ENCODE measurements at regions not wholly inside any gene's neighbourhood (a gene's known extent, or its start where the extent isn't known, plus 50 kb on each side); places are given as distances from the start of the nearest gene placed in this dataset.

- intact Hi-C loops (cut with micrococcal nuclease; ENCODE audit: unreplicated experiment): no loop called here
- Histone ChIP-seq H3K4me1 (no peaks in the 10 kb centered on the region), H3K9me3 (no peaks in the 10 kb centered on the region), H3K36me3 (ENCODE audit: control insufficient read depth, insufficient read depth, low read length) (no peaks in the 10 kb centered on the region), H3K27me3 (replicated peaks; ENCODE audit: control insufficient read depth, insufficient read depth, low read length) (no peaks in the 10 kb centered on the region), H3K4me3 (ENCODE audit: low read depth, low read length) (no peak overlapping the region)
- Mint-ChIP-seq H3K9me3 (ENCODE audit: unreplicated experiment) (peaks cover 8% of the 10 kb centered on the region), H3K4me1 (ENCODE audit: low read depth, unreplicated experiment) (no peaks in the 10 kb centered on the region), H3K36me3 (ENCODE audit: insufficient read depth, unreplicated experiment) (no peaks in the 10 kb centered on the region), H3K27ac (ENCODE audit: unreplicated experiment) (no peak overlapping the region), H3K27me3 (ENCODE audit: insufficient read depth, unreplicated experiment) (peaks cover 27% of the 10 kb centered on the region), H3K4me3 (ENCODE audit: unreplicated experiment) (no peak overlapping the region)
- POLR2A ChIA-PET: no interaction called here
- no peak for TF ChIP-seq CTCF (IDR thresholded peaks at IDR 0.05; ENCODE audit: insufficient read depth in 1 of 2, low read depth in 1 of 2, low read length in 1 of 2, severe bottlenecking in 1 of 2, unreplicated experiment in 1 of 2)
- no TSS peak for BruUV-seq (replicated peaks)
- no peak for DNase-seq
- CTCF ChIA-PET: no interaction called here
These were observed 457.2 kb downstream of the AJAP1 start for GRCh38 chr1:5111581-5111980.

- peaks cover 22% of the 10 kb centered on the region for H3K27me3 Mint-ChIP-seq (ENCODE audit: insufficient read depth, unreplicated experiment)
- ChIA-PET CTCF (no interaction called here), POLR2A (no interaction called here)
- H3K36me3 ChIP-seq (ENCODE audit: control insufficient read depth, insufficient read depth, low read length): no peaks in the 10 kb centered on the region
- intact Hi-C loops (cut with micrococcal nuclease; ENCODE audit: unreplicated experiment): no loop called here
- no peaks in the 10 kb centered on the region for H3K4me1 ChIP-seq
- H3K9me3 Mint-ChIP-seq (ENCODE audit: unreplicated experiment): peaks cover 8% of the 10 kb centered on the region
- no peaks in the 10 kb centered on the region for H3K9me3 ChIP-seq
- no peaks in the 10 kb centered on the region for H3K4me1 Mint-ChIP-seq (ENCODE audit: low read depth, unreplicated experiment)
- BruUV-seq (replicated peaks): no TSS peak
- no peak overlapping the region for H3K4me3 ChIP-seq (ENCODE audit: low read depth, low read length)
- TF ChIP-seq CTCF (IDR thresholded peaks at IDR 0.05; ENCODE audit: insufficient read depth in 1 of 2, low read depth in 1 of 2, low read length in 1 of 2, severe bottlenecking in 1 of 2, unreplicated experiment in 1 of 2): no peak
- no peak for DNase-seq
- no peak overlapping the region for H3K27ac Mint-ChIP-seq (ENCODE audit: unreplicated experiment)
- H3K27me3 ChIP-seq (replicated peaks; ENCODE audit: control insufficient read depth, insufficient read depth, low read length): no peaks in the 10 kb centered on the region
- no peak overlapping the region for H3K4me3 Mint-ChIP-seq (ENCODE audit: unreplicated experiment)
- no peaks in the 10 kb centered on the region for H3K36me3 Mint-ChIP-seq (ENCODE audit: insufficient read depth, unreplicated experiment)
These were observed 456.1 kb downstream of the AJAP1 start for GRCh38 chr1:5110508-5110907.

- H3K4me3 ChIP-seq (ENCODE audit: low read depth, low read length): no peak overlapping the region
- H3K4me3 Mint-ChIP-seq (ENCODE audit: unreplicated experiment): no peak overlapping the region
- H3K36me3 Mint-ChIP-seq (ENCODE audit: insufficient read depth, unreplicated experiment): no peaks in the 10 kb centered on the region
- intact Hi-C loops (cut with micrococcal nuclease; ENCODE audit: unreplicated experiment): no loop called here
- H3K4me1 ChIP-seq: no peaks in the 10 kb centered on the region
- H3K4me1 Mint-ChIP-seq (ENCODE audit: low read depth, unreplicated experiment): no peaks in the 10 kb centered on the region
- H3K27me3 Mint-ChIP-seq (ENCODE audit: insufficient read depth, unreplicated experiment): peaks cover 20% of the 10 kb centered on the region
- H3K9me3 Mint-ChIP-seq (ENCODE audit: unreplicated experiment): peaks cover 8% of the 10 kb centered on the region
- no peaks in the 10 kb centered on the region for H3K27me3 ChIP-seq (replicated peaks; ENCODE audit: control insufficient read depth, insufficient read depth, low read length)
- ChIA-PET POLR2A (no interaction called here), CTCF (no interaction called here)
- H3K36me3 ChIP-seq (ENCODE audit: control insufficient read depth, insufficient read depth, low read length): no peaks in the 10 kb centered on the region
- no TSS peak for BruUV-seq (replicated peaks)
- no peak overlapping the region for H3K27ac Mint-ChIP-seq (ENCODE audit: unreplicated experiment)
- no peak for DNase-seq
- TF ChIP-seq CTCF (IDR thresholded peaks at IDR 0.05; ENCODE audit: insufficient read depth in 1 of 2, low read depth in 1 of 2, low read length in 1 of 2, severe bottlenecking in 1 of 2, unreplicated experiment in 1 of 2): no peak
- H3K9me3 ChIP-seq: no peaks in the 10 kb centered on the region
These were observed 455.2 kb downstream of the AJAP1 start for GRCh38 chr1:5109633-5110032.

All from Caco-2 (cell line).